SK-N-SH treated with all-trans-retinoic acid at 6 μM for 48 hours (cell line): ENCODE measurements at regions not wholly inside any gene's neighbourhood (a gene's known extent, or its start where the extent isn't known, plus 50 kb on each side); places are given as distances from the start of the nearest gene placed in this dataset.

Experiments
- ATAC-seq: fragments of 200-7000 bp; cut with Tn5 transposase; 3 replicates; pipeline ENCODE4 v1.9.1; 2020; ENCODE audit warnings: mild to moderate bottlenecking, moderate library complexity
- ARNTL ChIP-seq: fragments of 450-650 bp; formaldehyde crosslinking; IDR thresholded peaks from 2 replicates; pipeline ENCODE4 v1.5.0; 2020; ENCODE audit warnings: low read depth, mild to moderate bottlenecking, moderate library complexity, borderline replicate concordance
- BACH2 ChIP-seq: fragments of 250-450 bp; sonication (Bioruptor Pico); IDR thresholded peaks from 2 replicates; pipeline ENCODE4 v1.9.0; 2021; ENCODE audit warnings: mild to moderate bottlenecking, borderline replicate concordance
- CREB5 ChIP-seq: fragments of 250-450 bp; sonication (Bioruptor Pico); IDR thresholded peaks from 2 replicates; pipeline ENCODE4 v1.5.1; 2020; ENCODE audit warnings: low read depth, mild to moderate bottlenecking, moderate library complexity
- CSDC2 ChIP-seq: fragments of 250-450 bp; sonication (Bioruptor Pico); IDR thresholded peaks from 2 replicates; pipeline ENCODE4 v1.5.0; 2020; ENCODE audit warnings: mild to moderate bottlenecking, moderate library complexity
- ESRRG ChIP-seq: fragments of 250-450 bp; sonication (Bioruptor Pico); IDR thresholded peaks from 2 replicates; pipeline ENCODE4 v1.6.1; 2021; ENCODE audit warnings: mild to moderate bottlenecking
- GLIS3 ChIP-seq: fragments of 250-450 bp; sonication (Bioruptor Pico); IDR thresholded peaks from 2 replicates; pipeline ENCODE4 v1.5.0; 2020; ENCODE audit warnings: mild to moderate bottlenecking, moderate library complexity
- ISL1 ChIP-seq: fragments of 250-450 bp; sonication (Bioruptor Pico); IDR thresholded peaks from 2 replicates; pipeline ENCODE4 v2.1.2; 2022; ENCODE audit warnings: mild to moderate bottlenecking, moderate library complexity
- OSR1 ChIP-seq: fragments of 250-450 bp; sonication (Bioruptor Pico); IDR thresholded peaks from 2 replicates; pipeline ENCODE4 v1.8.0; 2022; ENCODE audit warnings: moderate library complexity, mild to moderate bottlenecking, inconsistent platforms
- PATZ1 ChIP-seq: fragments of 250-450 bp; sonication (Bioruptor Pico); IDR thresholded peaks from 2 replicates; pipeline ENCODE4 v1.8.0; 2020; ENCODE audit warnings: mild to moderate bottlenecking, moderate library complexity, borderline replicate concordance
- POU6F1 ChIP-seq: fragments of 250-450 bp; sonication (Bioruptor Pico); IDR thresholded peaks from 2 replicates; pipeline ENCODE4 v1.8.0; 2021; ENCODE audit warnings: low read depth, mild to moderate bottlenecking, moderate library complexity, borderline replicate concordance
- PPARA ChIP-seq: fragments of 250-450 bp; sonication (Bioruptor Pico); IDR thresholded peaks from 2 replicates; pipeline ENCODE4 v1.5.0; 2020; ENCODE audit warnings: mild to moderate bottlenecking, borderline replicate concordance
- RARB ChIP-seq: fragments of 250-450 bp; sonication (Bioruptor Pico); IDR thresholded peaks from 2 replicates; pipeline ENCODE4 v1.8.0; 2021; ENCODE audit warnings: mild to moderate bottlenecking, moderate library complexity
- SNAI2 ChIP-seq: fragments of 250-450 bp; sonication (Bioruptor Pico); IDR thresholded peaks from 2 replicates; pipeline ENCODE4 v1.5.0; 2020; ENCODE audit warnings: mild to moderate bottlenecking, moderate library complexity
- TCF4 ChIP-seq: fragments of 250-450 bp; sonication (Bioruptor Pico); IDR thresholded peaks from 2 replicates; pipeline ENCODE4 v1.8.0; 2021; ENCODE audit warnings: mild to moderate bottlenecking, moderate library complexity, borderline replicate concordance
- TOX ChIP-seq: fragments of 250-450 bp; sonication (Bioruptor Pico); IDR thresholded peaks from 2 replicates; pipeline ENCODE4 v1.8.0; 2021; ENCODE audit warnings: mild to moderate bottlenecking, moderate library complexity, borderline replicate concordance
- TSHZ2 ChIP-seq: fragments of 250-450 bp; sonication (Bioruptor Pico); IDR thresholded peaks from 2 replicates; pipeline ENCODE4 v1.5.0; 2020; ENCODE audit warnings: mild to moderate bottlenecking, moderate library complexity
- ZC3H10 ChIP-seq: fragments of 250-450 bp; sonication (Bioruptor Pico); IDR thresholded peaks from 2 replicates; pipeline ENCODE4 v1.5.1; 2021; ENCODE audit warnings: mild to moderate bottlenecking, moderate library complexity
- ZFP3 ChIP-seq: fragments of 250-450 bp; sonication (Bioruptor Pico); IDR thresholded peaks from 2 replicates; pipeline ENCODE4 v1.5.0; 2020; ENCODE audit warnings: mild to moderate bottlenecking, moderate library complexity
- ZFP30 ChIP-seq: fragments of 450-650 bp; formaldehyde crosslinking; IDR thresholded peaks from 2 replicates; pipeline ENCODE4 v1.5.0; 2022; ENCODE audit warnings: mild to moderate bottlenecking, moderate library complexity
- ZNF565 ChIP-seq: fragments of 450-650 bp; formaldehyde crosslinking; conservative IDR thresholded peaks from 2 replicates; pipeline ENCODE4 v1.5.0; 2020; ENCODE audit warnings: low read depth, mild to moderate bottlenecking, moderate library complexity
- ZNF70 ChIP-seq: fragments of 450-650 bp; formaldehyde crosslinking; IDR thresholded peaks from 2 replicates; pipeline ENCODE4 v1.5.0; 2020; ENCODE audit warnings: mild to moderate bottlenecking, moderate library complexity
- ZNF8 ChIP-seq: fragments of 450-650 bp; formaldehyde crosslinking; IDR thresholded peaks from 2 replicates; pipeline ENCODE4 v1.5.0; 2020; ENCODE audit warnings: mild to moderate bottlenecking, moderate library complexity

GRCh38 chr15:31591908-31592307 is 265.3 kb downstream of the KLF13 start (continued):
- TF ChIP-seq TSHZ2 (CRISPR knock-in tag) (no peak), GLIS3 (CRISPR knock-in tag) (no peak), ZNF70 (CRISPR knock-in tag) (no peak)

GRCh38 chr15:31597466-31597865 is 270.8 kb downstream of the KLF13 start:
- no peak for ATAC-seq
- TF ChIP-seq TSHZ2 (CRISPR knock-in tag) (no peak), BACH2 (CRISPR knock-in tag) (no peak), PATZ1 (CRISPR knock-in tag) (no peak), ZC3H10 (CRISPR knock-in tag) (no peak), ZNF565 (CRISPR knock-in tag) (no peak), ZNF8 (CRISPR knock-in tag) (no peak), ZFP3 (no peak), CSDC2 (no peak), GLIS3 (CRISPR knock-in tag) (no peak), ZFP30 (CRISPR knock-in tag) (no peak), ARNTL (CRISPR knock-in tag) (no peak), ZNF70 (CRISPR knock-in tag) (no peak), POU6F1 (CRISPR knock-in tag) (no peak), ISL1 (no peak), OSR1 (no peak), ESRRG (CRISPR knock-in tag) (no peak)

GRCh38 chr15:31598620-31599019 is 272.0 kb downstream of the KLF13 start:
- ATAC-seq = no peak
- TF ChIP-seq CREB5 (CRISPR knock-in tag) (no peak), TCF4 (no peak), ZNF565 (CRISPR knock-in tag) (no peak), ISL1 (no peak), TOX (CRISPR knock-in tag) (no peak), ZFP30 (CRISPR knock-in tag) (no peak), SNAI2 (CRISPR knock-in tag) (no peak), GLIS3 (CRISPR knock-in tag) (no peak), ZFP3 (no peak), RARB (CRISPR knock-in tag) (no peak), PPARA (CRISPR knock-in tag) (no peak), ESRRG (CRISPR knock-in tag) (no peak), TSHZ2 (CRISPR knock-in tag) (no peak), POU6F1 (CRISPR knock-in tag) (no peak), CSDC2 (no peak), BACH2 (CRISPR knock-in tag) (no peak), OSR1 (no peak)
